ENCODE measurements at regions not wholly inside any gene's neighbourhood (a gene's known extent, or its start where the extent isn't known, plus 50 kb on each side); places are given as distances from the start of the nearest gene placed in this dataset.

- Histone ChIP-seq H3K27ac (ENCODE audit: insufficient read depth, low read length, poor library complexity, severe bottlenecking) (no peak overlapping the region), H3K4me1 (ENCODE audit: control insufficient read depth, insufficient read depth, low read length, poor library complexity, severe bottlenecking) (no peaks in the 10 kb centered on the region), H3K36me3 (ENCODE audit: control insufficient read depth, insufficient read depth, low read length) (no peaks in the 10 kb centered on the region), H3K4me3 (ENCODE audit: insufficient read depth, low read depth, low read length, poor library complexity, severe bottlenecking) (no peak overlapping the region), H3K27me3 (replicated peaks; ENCODE audit: control insufficient read depth, insufficient read depth, low read length, poor library complexity, severe bottlenecking) (peaks cover 6% of the 10 kb centered on the region), H3K9me3 (ENCODE audit: control insufficient read depth, low read length) (no peaks in the 10 kb centered on the region)
- DNase-seq, result no peak
Observed at GRCh38 chr14:105931808-105932483, 405.6 kb downstream of the TMEM121 start.

- Histone ChIP-seq H3K9me3 (ENCODE audit: control insufficient read depth, low read length) (no peaks in the 10 kb centered on the region), H3K36me3 (ENCODE audit: control insufficient read depth, insufficient read depth, low read length) (no peaks in the 10 kb centered on the region), H3K4me3 (ENCODE audit: insufficient read depth, low read depth, low read length, poor library complexity, severe bottlenecking) (no peak overlapping the region), H3K27me3 (replicated peaks; ENCODE audit: control insufficient read depth, insufficient read depth, low read length, poor library complexity, severe bottlenecking) (peaks cover 6% of the 10 kb centered on the region), H3K4me1 (ENCODE audit: control insufficient read depth, insufficient read depth, low read length, poor library complexity, severe bottlenecking) (no peaks in the 10 kb centered on the region), H3K27ac (ENCODE audit: insufficient read depth, low read length, poor library complexity, severe bottlenecking) (no peak overlapping the region)
- DNase-seq, result no peak
Observed at GRCh38 chr14:105933238-105933637, 406.9 kb downstream of the TMEM121 start.

- Histone ChIP-seq H3K27me3 (replicated peaks; ENCODE audit: control insufficient read depth, insufficient read depth, low read length, poor library complexity, severe bottlenecking) (peaks cover 6% of the 10 kb centered on the region), H3K4me3 (ENCODE audit: insufficient read depth, low read depth, low read length, poor library complexity, severe bottlenecking) (no peak overlapping the region), H3K27ac (ENCODE audit: insufficient read depth, low read length, poor library complexity, severe bottlenecking) (no peak overlapping the region), H3K4me1 (ENCODE audit: control insufficient read depth, insufficient read depth, low read length, poor library complexity, severe bottlenecking) (no peaks in the 10 kb centered on the region), H3K9me3 (ENCODE audit: control insufficient read depth, low read length) (peaks cover 3% of the 10 kb centered on the region), H3K36me3 (ENCODE audit: control insufficient read depth, insufficient read depth, low read length) (no peaks in the 10 kb centered on the region)
- no peak for DNase-seq
Observed at GRCh38 chr14:105935384-105935783, 409.0 kb downstream of the TMEM121 start.

GRCh38 chr14:105937253-105938054 is 411.1 kb downstream of the TMEM121 start:
- no peak overlapping the region for H3K4me3 ChIP-seq (ENCODE audit: insufficient read depth, low read depth, low read length, poor library complexity, severe bottlenecking)
- DNase-seq, result no peak
- H3K4me1 ChIP-seq (ENCODE audit: control insufficient read depth, insufficient read depth, low read length, poor library complexity, severe bottlenecking), result no peaks in the 10 kb centered on the region
- no peak overlapping the region for H3K27ac ChIP-seq (ENCODE audit: insufficient read depth, low read length, poor library complexity, severe bottlenecking)
- no peaks in the 10 kb centered on the region for H3K36me3 ChIP-seq (ENCODE audit: control insufficient read depth, insufficient read depth, low read length)
- H3K9me3 ChIP-seq (ENCODE audit: control insufficient read depth, low read length), result peaks cover 3% of the 10 kb centered on the region
- H3K27me3 ChIP-seq (replicated peaks; ENCODE audit: control insufficient read depth, insufficient read depth, low read length, poor library complexity, severe bottlenecking), result no peaks in the 10 kb centered on the region

- Histone ChIP-seq H3K27me3 (replicated peaks; ENCODE audit: control insufficient read depth, insufficient read depth, low read length, poor library complexity, severe bottlenecking) (no peaks in the 10 kb centered on the region), H3K4me1 (ENCODE audit: control insufficient read depth, insufficient read depth, low read length, poor library complexity, severe bottlenecking) (no peaks in the 10 kb centered on the region), H3K27ac (ENCODE audit: insufficient read depth, low read length, poor library complexity, severe bottlenecking) (no peak overlapping the region), H3K4me3 (ENCODE audit: insufficient read depth, low read depth, low read length, poor library complexity, severe bottlenecking) (no peak overlapping the region), H3K36me3 (ENCODE audit: control insufficient read depth, insufficient read depth, low read length) (no peaks in the 10 kb centered on the region), H3K9me3 (ENCODE audit: control insufficient read depth, low read length) (peaks cover 3% of the 10 kb centered on the region)
- DNase-seq, result no peak
Observed at GRCh38 chr14:105938055-105938863, 411.9 kb downstream of the TMEM121 start.

GRCh38 chr14:105938959-105939358 is 412.6 kb downstream of the TMEM121 start:
- Histone ChIP-seq H3K4me1 (ENCODE audit: control insufficient read depth, insufficient read depth, low read length, poor library complexity, severe bottlenecking) (no peaks in the 10 kb centered on the region), H3K27ac (ENCODE audit: insufficient read depth, low read length, poor library complexity, severe bottlenecking) (no peak overlapping the region), H3K4me3 (ENCODE audit: insufficient read depth, low read depth, low read length, poor library complexity, severe bottlenecking) (no peak overlapping the region), H3K27me3 (replicated peaks; ENCODE audit: control insufficient read depth, insufficient read depth, low read length, poor library complexity, severe bottlenecking) (no peaks in the 10 kb centered on the region), H3K9me3 (ENCODE audit: control insufficient read depth, low read length) (peaks cover 3% of the 10 kb centered on the region), H3K36me3 (ENCODE audit: control insufficient read depth, insufficient read depth, low read length) (no peaks in the 10 kb centered on the region)
- DNase-seq, result no peak

GRCh38 chr14:105939810-105940508 is 413.6 kb downstream of the TMEM121 start:
- DNase-seq, result no peak
- H3K36me3 ChIP-seq (ENCODE audit: control insufficient read depth, insufficient read depth, low read length), result no peaks in the 10 kb centered on the region
- no peak overlapping the region for H3K27ac ChIP-seq (ENCODE audit: insufficient read depth, low read length, poor library complexity, severe bottlenecking)
- no peak overlapping the region for H3K4me3 ChIP-seq (ENCODE audit: insufficient read depth, low read depth, low read length, poor library complexity, severe bottlenecking)
- H3K4me1 ChIP-seq (ENCODE audit: control insufficient read depth, insufficient read depth, low read length, poor library complexity, severe bottlenecking), result peaks cover 3% of the 10 kb centered on the region
- peaks cover 3% of the 10 kb centered on the region for H3K9me3 ChIP-seq (ENCODE audit: control insufficient read depth, low read length)
- H3K27me3 ChIP-seq (replicated peaks; ENCODE audit: control insufficient read depth, insufficient read depth, low read length, poor library complexity, severe bottlenecking), result no peaks in the 10 kb centered on the region

- Histone ChIP-seq H3K36me3 (ENCODE audit: control insufficient read depth, insufficient read depth, low read length) (no peaks in the 10 kb centered on the region), H3K27ac (ENCODE audit: insufficient read depth, low read length, poor library complexity, severe bottlenecking) (no peak overlapping the region), H3K4me1 (ENCODE audit: control insufficient read depth, insufficient read depth, low read length, poor library complexity, severe bottlenecking) (peaks cover 6% of the 10 kb centered on the region), H3K9me3 (ENCODE audit: control insufficient read depth, low read length) (peaks cover 3% of the 10 kb centered on the region), H3K4me3 (ENCODE audit: insufficient read depth, low read depth, low read length, poor library complexity, severe bottlenecking) (no peak overlapping the region), H3K27me3 (replicated peaks; ENCODE audit: control insufficient read depth, insufficient read depth, low read length, poor library complexity, severe bottlenecking) (no peaks in the 10 kb centered on the region)
- DNase-seq, result no peak
Observed at GRCh38 chr14:105940534-105941225, 414.3 kb downstream of the TMEM121 start.

Data from effector memory CD4-positive, alpha-beta T cell (primary cell).